ENCODE measurements at regions not wholly inside any gene's neighbourhood (a gene's known extent, or its start where the extent isn't known, plus 50 kb on each side); places are given as distances from the start of the nearest gene placed in this dataset.

DNA sequence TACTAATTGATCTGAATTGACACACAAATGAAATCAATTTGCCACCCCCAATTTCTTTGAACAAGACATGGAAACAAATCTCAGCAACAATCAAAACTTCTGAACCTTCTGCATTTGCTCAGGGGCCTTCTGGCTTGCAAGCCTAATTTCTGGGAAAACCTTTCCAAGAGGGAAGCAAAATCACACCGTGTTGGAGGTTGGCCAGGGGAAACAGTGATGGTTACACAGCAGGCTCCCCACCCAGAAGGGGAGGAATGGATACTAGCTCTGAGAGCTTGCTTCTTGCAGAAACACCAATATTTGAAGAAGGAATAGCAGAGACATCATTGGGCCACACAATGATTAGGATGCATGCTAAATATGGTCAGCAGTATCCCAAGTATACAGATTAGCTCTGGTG is 488.6 kb upstream of the TRPC7 start:
- TF ChIP-seq, protein P1, sequence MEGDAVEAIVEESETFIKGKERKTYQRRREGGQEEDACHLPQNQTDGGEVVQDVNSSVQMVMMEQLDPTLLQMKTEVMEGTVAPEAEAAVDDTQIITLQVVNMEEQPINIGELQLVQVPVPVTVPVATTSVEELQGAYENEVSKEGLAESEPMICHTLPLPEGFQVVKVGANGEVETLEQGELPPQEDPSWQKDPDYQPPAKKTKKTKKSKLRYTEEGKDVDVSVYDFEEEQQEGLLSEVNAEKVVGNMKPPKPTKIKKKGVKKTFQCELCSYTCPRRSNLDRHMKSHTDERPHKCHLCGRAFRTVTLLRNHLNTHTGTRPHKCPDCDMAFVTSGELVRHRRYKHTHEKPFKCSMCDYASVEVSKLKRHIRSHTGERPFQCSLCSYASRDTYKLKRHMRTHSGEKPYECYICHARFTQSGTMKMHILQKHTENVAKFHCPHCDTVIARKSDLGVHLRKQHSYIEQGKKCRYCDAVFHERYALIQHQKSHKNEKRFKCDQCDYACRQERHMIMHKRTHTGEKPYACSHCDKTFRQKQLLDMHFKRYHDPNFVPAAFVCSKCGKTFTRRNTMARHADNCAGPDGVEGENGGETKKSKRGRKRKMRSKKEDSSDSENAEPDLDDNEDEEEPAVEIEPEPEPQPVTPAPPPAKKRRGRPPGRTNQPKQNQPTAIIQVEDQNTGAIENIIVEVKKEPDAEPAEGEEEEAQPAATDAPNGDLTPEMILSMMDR (conservative IDR thresholded peaks at IDR 0.05; ENCODE audit: low read length) = no peak
- TF ChIP-seq EZH2phosphoT487 (IDR thresholded peaks at IDR 0.05; ENCODE audit: borderline replicate concordance) = no peak
- no peaks in the 10 kb centered on the region for H3F3A ChIP-seq (ENCODE audit: low read depth)
- no peak overlapping the region for H3K4me2 ChIP-seq (ENCODE audit: low read depth, low read length, poor library complexity, severe bottlenecking)
- no peaks in the 10 kb centered on the region for H3K79me2 ChIP-seq (ENCODE audit: insufficient read depth, low read length)
- H2AFZ ChIP-seq (ENCODE audit: low read length) = no peak overlapping the region
- no peaks in the 10 kb centered on the region for H3K27me3 ChIP-seq (ENCODE audit: insufficient read depth, low read length, poor library complexity, severe bottlenecking)
- H3K4me3 ChIP-seq (ENCODE audit: low read length, poor library complexity, severe bottlenecking) = no peak overlapping the region
- H3K36me3 ChIP-seq (ENCODE audit: insufficient read depth, low read length) = no peaks in the 10 kb centered on the region
- H4K20me1 ChIP-seq (ENCODE audit: insufficient read depth, low read length, poor library complexity, severe bottlenecking) = no peaks in the 10 kb centered on the region
- no peaks in the 10 kb centered on the region for H3K9me2 ChIP-seq (replicated peaks; ENCODE audit: low read depth, low read length)
- no peaks in the 10 kb centered on the region for H3K4me1 ChIP-seq (ENCODE audit: insufficient read depth, low read length, poor library complexity, severe bottlenecking)
- no peaks in the 10 kb centered on the region for H3K9me3 ChIP-seq (ENCODE audit: insufficient read depth, low read depth, low read length)
- H3K9ac ChIP-seq (ENCODE audit: low read depth, low read length, poor library complexity, severe bottlenecking) = no peak overlapping the region

DNA sequence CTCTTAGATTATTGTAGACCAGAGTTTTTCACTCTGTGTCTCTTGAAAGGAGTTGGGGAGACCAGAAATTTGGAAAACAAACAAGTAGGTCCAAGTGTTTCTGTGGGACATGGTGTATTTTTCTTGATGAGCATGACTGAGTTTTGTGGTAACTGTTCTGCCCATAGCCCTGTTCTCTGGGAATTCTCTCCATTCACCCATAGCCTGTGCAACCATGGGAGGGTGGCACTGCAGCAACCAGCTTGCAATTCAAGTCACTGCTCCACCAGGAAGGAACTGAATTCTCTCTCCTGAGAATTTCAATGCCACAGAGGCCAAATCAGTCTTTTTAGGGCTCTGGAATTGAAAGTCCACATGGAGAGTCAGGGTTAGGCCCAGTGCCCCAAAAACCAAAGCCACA is 475.3 kb upstream of the TRPC7 start:
- no peaks in the 10 kb centered on the region for H3K79me2 ChIP-seq (ENCODE audit: insufficient read depth, low read length)
- no peak overlapping the region for H3K4me2 ChIP-seq (ENCODE audit: low read depth, low read length, poor library complexity, severe bottlenecking)
- no peaks in the 10 kb centered on the region for H3F3A ChIP-seq (ENCODE audit: low read depth)
- H4K20me1 ChIP-seq (ENCODE audit: insufficient read depth, low read length, poor library complexity, severe bottlenecking) = no peaks in the 10 kb centered on the region
- H3K4me3 ChIP-seq (ENCODE audit: low read length, poor library complexity, severe bottlenecking) = no peak overlapping the region
- H3K27me3 ChIP-seq (ENCODE audit: insufficient read depth, low read length, poor library complexity, severe bottlenecking) = no peaks in the 10 kb centered on the region
- no peak overlapping the region for H3K9ac ChIP-seq (ENCODE audit: low read depth, low read length, poor library complexity, severe bottlenecking)
- no peaks in the 10 kb centered on the region for H3K9me3 ChIP-seq (ENCODE audit: insufficient read depth, low read depth, low read length)
- no peak for TF ChIP-seq EZH2phosphoT487 (IDR thresholded peaks at IDR 0.05; ENCODE audit: borderline replicate concordance)
- TF ChIP-seq, protein P1 (conservative IDR thresholded peaks at IDR 0.05; ENCODE audit: low read length) = no peak
- H3K36me3 ChIP-seq (ENCODE audit: insufficient read depth, low read length) = no peaks in the 10 kb centered on the region
- H2AFZ ChIP-seq (ENCODE audit: low read length) = no peak overlapping the region
- no peaks in the 10 kb centered on the region for H3K9me2 ChIP-seq (replicated peaks; ENCODE audit: low read depth, low read length)
- H3K4me1 ChIP-seq (ENCODE audit: insufficient read depth, low read length, poor library complexity, severe bottlenecking) = no peaks in the 10 kb centered on the region

DNA sequence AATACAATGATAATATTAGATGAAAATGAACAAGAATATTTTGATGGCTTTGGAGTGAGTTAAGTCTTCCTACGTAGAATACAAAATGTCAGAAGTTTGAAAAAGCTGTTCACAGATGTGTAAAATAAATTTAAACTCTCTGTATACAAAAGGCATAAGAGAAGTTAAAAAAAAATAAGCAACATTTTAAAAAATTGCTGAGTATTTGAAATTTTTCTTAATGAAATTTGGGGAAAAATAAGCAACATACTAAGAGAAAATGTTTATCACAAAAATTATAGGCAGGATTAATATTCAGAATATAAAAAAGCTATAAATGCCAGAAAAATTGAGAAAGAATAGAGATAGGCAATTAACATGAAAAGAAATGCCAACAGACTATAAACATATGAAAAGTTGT is 470.7 kb upstream of the TRPC7 start:
- H3K4me1 ChIP-seq (ENCODE audit: insufficient read depth, low read length, poor library complexity, severe bottlenecking) = no peaks in the 10 kb centered on the region
- no peak overlapping the region for H3K9ac ChIP-seq (ENCODE audit: low read depth, low read length, poor library complexity, severe bottlenecking)
- no peaks in the 10 kb centered on the region for H3K79me2 ChIP-seq (ENCODE audit: insufficient read depth, low read length)
- TF ChIP-seq, protein P1 (conservative IDR thresholded peaks at IDR 0.05; ENCODE audit: low read length) = no peak
- TF ChIP-seq EZH2phosphoT487 (IDR thresholded peaks at IDR 0.05; ENCODE audit: borderline replicate concordance) = no peak
- no peaks in the 10 kb centered on the region for H4K20me1 ChIP-seq (ENCODE audit: insufficient read depth, low read length, poor library complexity, severe bottlenecking)
- H3K27me3 ChIP-seq (ENCODE audit: insufficient read depth, low read length, poor library complexity, severe bottlenecking) = no peaks in the 10 kb centered on the region
- no peak overlapping the region for H3K4me2 ChIP-seq (ENCODE audit: low read depth, low read length, poor library complexity, severe bottlenecking)
- H3K9me3 ChIP-seq (ENCODE audit: insufficient read depth, low read depth, low read length) = no peaks in the 10 kb centered on the region
- H2AFZ ChIP-seq (ENCODE audit: low read length) = no peak overlapping the region
- H3K36me3 ChIP-seq (ENCODE audit: insufficient read depth, low read length) = no peaks in the 10 kb centered on the region
- no peaks in the 10 kb centered on the region for H3F3A ChIP-seq (ENCODE audit: low read depth)
- H3K4me3 ChIP-seq (ENCODE audit: low read length, poor library complexity, severe bottlenecking) = no peak overlapping the region
- H3K9me2 ChIP-seq (replicated peaks; ENCODE audit: low read depth, low read length) = no peaks in the 10 kb centered on the region

All from Loucy (cell line).